ENCODE measurements at regions not wholly inside any gene's neighbourhood (a gene's known extent, or its start where the extent isn't known, plus 50 kb on each side); places are given as distances from the start of the nearest gene placed in this dataset.

- TF ChIP-seq POLR2A (IDR thresholded peaks at IDR 0.05) (no peak), CTCF (IDR thresholded peaks at IDR 0.05 in 4 of 5, conservative IDR thresholded peaks at IDR 0.05 in 1 of 5) (no peak)
These were observed 148.6 kb upstream of the MME start for GRCh38 chr3:154931484-154931883.
